NOMO-1 treated with DMSO at 0.1 percent for 48 hours (cell line): ENCODE measurements at regions not wholly inside any gene's neighbourhood (a gene's known extent, or its start where the extent isn't known, plus 50 kb on each side); places are given as distances from the start of the nearest gene placed in this dataset.

ENCODE experiments used
- DNase-seq: peaks from one replicate; lab custom pipeline; 2025; ENCODE audit not compliant: unreplicated experiment; lab: John Stamatoyannopoulos, UW

DNA sequence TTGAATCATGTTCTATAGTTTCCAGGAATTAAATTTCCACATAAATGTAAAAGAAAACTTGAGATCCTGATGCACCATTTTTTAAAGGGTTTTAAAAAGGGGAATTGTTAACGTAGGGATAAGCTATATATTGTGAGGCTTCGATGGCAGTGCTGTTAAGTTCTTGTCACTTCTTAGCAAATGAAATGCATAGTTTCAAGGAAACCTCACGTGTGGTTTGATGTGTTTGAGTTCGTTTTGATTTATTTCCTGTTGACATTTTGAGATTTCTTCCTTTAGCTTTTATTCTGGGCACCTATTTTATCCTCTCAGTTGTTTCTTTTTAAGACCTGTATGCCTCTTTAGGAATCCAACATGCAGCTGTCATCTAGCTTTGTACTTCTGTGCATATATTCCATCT lies 301.0 kb downstream of the DOCK8 start:
- no peak for DNase-seq

DNA sequence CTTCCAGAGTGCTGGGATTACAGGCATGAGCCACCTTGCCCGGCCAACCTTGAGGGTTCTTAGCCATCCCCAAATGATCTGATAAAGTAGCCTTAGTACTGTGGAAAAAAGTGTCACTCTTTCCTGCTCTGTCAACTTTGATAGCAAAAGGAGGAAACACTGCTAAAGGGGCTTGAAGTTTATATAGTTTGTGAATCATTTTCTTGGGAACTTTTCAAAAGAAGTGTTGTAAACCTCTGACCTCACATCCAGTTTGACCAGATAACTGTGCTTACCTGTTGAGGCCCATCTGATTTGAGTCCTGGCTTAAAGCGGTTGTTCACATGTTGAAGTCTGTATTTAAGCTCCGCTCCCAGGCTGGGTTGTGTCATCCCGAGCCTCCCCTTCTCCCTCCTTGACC lies 303.3 kb downstream of the DOCK8 start:
- DNase-seq = no peak

DNA sequence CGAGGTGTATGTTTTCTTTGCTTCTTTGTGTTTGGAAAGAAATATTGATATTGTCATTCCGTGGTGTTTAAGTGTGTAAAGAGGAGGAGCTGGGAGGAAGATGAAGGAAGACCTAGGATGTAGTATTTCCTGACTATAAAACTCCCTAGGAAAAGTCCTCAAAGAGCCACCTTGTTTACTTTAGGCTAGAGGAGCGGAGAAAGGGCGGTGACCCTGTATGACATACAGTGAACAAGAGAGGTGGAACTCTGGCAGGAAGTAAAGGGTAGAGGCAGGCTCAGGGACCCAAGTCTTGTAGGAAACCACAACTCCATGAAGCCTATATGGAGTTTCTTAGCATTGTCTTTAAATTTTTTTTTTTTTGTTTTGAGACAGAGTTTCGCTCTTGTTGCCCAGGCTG lies 303.9 kb downstream of the DOCK8 start:
- DNase-seq = no peak

DNA sequence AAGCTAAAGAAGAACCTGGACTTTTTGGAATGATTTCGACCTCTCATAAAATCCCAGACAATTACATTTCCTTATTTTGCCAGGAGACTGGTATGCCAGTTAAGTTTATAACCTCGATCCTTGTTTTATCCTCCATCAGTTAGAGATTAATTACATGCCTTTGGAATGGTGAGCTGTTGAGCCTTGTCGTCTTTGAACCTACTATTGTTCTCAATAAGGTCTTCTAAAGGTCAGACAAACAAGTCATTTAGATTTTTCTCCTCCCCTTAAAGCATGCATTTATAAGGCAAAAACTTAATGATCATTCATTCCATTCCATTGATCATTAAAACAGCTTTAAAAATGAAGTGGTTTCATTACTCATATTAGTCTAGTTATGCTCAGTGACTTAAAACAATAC lies 304.9 kb downstream of the DOCK8 start:
- DNase-seq = no peak

DNA sequence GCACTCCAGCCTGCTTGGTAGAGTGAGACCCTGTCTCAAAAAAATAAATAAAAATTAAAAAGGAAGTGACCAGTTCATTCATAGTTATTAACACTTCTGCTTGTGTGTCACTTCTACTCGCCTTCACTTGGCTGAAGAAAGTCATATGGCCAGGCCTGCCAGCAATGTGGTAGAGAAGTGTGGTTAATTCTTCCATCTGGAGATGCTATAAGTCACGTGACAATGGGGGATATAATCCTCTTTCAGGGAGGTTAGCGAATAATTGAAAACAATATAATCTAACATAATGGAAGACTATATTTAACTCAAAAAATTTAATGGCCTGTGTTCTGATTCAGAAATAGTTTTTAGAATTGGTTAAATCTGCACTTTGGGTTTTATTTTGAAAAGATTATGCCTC lies 305.6 kb downstream of the DOCK8 start:
- no peak for DNase-seq

DNA sequence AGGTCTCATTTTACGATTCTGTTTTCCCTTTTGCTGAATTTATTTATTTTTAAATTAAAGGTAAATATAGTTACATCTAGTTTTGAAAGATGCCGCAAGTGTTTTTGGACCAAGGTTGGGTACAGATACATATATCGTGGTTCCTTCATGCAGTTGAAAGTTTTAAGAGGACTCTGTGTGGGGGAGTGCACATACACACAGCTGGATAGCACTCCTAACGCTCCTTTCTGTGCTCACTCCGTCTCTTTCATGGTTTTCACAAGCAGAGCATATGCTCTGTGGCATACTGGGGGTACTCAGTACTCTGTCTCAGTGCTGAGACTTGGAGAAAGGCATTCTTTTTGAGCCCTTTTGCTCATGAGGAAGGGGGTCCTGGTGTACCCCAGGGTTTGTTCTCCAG lies 307.5 kb downstream of the DOCK8 start:
- DNase-seq = no peak

DNA sequence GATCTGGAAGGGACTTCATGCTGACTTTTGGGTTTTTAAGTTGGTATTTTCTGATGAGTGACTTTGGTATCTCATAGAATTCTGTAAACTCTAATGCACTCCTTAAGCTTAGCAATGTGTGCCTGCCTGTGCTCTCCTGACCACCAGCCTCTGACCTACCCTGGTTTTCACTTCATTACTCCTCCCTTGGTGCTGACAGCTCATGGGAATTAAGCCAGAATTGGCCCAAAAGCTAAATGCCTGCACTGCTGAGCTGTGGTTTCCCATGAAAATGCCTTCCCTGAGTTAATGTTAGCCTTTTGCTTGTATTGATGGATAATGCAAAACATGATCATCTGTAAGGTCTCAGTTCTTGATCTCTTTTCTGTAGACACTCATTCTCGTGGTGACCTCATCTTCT lies 308.0 kb downstream of the DOCK8 start:
- DNase-seq = no peak

DNA sequence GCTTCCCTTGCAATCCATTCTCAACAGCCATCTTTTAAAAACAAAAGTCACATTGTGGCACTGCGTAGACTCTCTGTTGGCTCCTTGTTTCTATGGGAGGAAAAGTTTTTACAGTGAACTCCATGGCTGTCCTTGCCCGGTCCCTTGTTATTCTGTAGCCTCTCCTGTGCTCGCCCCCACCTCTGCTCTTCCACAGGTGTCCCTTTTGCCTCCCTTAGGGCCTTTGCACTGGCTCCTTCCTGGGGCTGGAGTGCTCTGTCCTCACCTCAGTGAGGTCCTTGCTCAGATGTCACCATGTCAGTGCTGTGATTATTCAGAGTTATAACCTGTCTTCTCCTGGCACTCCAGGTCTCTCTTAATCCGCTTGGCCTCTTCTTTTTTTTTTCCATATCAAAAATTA lies 308.8 kb downstream of the DOCK8 start:
- DNase-seq = no peak

DNA sequence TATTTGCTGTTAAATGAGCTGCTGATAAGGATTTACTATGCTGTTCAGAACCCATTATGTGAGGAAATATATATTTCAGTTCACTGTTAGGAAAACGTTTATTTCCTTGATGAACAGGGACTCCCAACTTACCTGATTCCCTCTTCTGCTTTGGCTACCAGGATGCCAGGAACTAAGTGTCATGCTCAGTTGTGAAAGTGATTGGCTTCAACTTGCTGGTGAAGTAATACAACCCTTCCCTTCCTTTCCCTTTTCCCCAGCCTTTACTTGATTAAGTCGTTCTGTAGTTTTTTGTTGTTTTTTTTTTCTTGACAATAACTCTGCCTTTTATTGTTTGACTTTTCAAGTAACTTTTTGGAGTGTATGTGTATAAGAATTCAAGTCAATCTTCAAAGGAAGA lies 309.3 kb downstream of the DOCK8 start:
- no peak for DNase-seq

DNA sequence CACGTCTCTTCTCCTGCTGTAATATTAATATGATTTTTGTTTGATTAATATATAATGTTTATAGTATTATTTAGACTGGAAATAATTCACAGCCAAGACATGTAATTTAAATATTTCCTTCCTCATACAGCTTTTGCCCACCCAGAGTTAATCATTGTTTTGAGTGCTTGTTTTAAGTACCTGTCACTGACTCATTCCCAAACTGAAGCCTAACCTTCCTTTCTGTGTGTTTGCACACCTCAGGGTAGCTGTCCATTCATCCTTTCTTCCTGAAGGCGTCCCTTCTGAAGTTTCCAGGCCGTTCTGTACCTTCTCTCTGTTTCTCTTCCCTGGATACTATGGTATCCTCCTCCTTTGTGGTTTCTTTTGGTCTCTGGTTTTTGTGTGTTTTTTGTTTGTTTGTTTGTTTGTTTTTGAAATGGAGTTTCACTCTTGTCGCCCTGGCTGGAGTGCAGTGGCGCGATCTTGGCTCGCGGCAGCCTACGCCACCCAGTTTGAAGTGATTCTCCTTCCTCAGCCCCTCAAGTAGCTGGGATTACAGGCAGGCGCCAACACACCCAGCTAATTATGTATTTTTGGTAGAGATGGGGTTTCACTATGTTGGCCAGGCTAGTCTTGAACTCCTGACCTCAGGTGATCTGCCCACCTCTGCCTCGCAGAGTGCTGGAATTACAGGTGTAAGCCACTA lies 312.4 kb downstream of the DOCK8 start:
- DNase-seq = no peak

DNA sequence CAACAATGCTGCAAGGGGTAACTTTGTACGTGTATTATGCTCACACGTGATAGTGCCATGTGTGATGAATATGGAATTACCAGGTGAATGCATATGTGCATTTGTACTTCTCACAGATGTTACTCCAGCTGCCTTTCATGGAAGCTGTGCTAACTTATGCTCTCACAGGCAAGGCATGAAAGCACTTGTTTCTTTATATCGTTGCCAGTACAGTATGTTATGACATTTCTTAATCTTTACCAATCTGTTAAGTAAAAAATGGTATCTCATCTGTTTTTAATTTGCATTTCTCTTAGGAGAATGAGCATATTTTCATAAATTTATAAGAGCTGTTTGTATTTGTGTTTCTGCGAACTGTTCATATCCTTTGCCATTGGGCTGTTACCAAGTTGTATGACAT lies 311.8 kb upstream of the DMRT1 start:
- DNase-seq = no peak

DNA sequence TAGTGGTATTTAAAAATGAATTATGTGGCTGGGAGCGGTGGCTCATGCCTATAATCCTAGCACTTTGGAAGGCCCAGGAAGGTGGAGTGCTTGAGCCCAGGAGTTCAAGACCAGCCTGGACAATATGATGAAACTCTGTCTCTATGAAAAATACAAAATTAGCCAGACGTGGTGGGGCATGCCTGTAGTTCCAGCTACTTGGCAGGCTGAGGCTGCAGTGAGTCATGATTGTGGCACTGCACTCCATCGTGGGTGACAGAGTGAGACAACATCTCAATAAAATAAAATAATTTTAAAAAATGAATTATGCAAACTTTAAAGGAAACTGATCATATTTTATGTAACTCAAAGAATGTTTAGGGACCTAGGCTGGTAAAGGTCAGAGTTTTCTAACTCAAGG lies 310.8 kb upstream of the DMRT1 start:
- no peak for DNase-seq

DNA sequence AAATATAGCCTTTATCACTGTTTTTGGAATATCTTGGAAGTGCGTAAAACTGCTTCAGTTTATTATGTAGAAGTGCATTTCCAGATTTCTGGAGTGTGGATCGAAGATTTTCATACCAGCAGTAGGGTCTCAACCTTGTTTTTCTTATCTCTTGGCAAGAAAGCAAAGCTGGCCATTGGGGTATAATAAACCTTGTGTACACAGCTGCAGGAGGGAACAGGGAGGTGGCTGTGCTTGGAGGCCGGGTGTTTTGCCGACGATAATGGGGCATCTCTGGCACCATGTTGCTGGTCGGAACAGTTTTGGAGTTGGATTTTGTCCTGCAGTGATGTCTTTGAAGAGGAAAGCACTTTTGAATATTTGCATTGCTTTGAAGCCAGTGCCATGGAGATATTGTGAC lies 308.8 kb upstream of the DMRT1 start:
- DNase-seq = no peak

DNA sequence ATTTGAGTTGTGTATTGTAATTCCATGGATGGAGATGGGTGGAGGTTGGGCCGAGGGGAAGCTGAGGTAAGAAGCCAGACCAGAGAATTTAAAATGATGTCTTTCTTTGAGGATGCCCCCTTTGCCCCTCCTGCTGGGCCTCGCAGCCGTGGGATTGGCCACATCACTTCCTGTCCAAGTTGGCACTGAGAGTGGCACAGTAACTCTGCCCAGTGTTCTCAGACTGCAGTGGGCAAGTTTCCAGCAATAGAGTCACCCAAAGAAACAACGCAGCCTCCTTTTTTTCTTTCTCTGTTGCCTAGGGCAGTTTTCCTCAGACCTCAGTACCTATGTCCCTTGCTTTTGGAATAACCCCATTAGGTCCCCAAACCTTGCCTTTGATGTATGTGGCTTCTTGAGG lies 306.6 kb upstream of the DMRT1 start:
- no peak for DNase-seq

DNA sequence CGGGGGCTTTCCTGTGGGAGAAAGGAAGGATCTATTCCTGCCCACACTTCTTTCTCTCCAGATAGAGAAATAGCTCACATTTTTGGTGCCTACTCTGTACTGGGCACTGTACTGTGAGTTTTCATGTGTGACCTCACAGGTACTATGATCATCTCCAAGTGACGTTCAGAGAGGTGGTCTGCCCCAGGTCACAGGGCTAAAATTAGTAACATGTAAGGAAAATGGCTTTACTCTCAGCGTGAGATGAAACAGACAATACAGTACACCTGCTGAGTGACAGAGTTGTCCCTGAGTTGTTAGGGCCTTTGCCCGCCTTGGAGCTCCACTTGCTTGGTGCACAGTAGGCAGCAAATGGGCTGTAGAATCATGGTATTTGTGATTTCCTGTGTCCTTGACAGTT lies 306.1 kb upstream of the DMRT1 start:
- DNase-seq = no peak

DNA sequence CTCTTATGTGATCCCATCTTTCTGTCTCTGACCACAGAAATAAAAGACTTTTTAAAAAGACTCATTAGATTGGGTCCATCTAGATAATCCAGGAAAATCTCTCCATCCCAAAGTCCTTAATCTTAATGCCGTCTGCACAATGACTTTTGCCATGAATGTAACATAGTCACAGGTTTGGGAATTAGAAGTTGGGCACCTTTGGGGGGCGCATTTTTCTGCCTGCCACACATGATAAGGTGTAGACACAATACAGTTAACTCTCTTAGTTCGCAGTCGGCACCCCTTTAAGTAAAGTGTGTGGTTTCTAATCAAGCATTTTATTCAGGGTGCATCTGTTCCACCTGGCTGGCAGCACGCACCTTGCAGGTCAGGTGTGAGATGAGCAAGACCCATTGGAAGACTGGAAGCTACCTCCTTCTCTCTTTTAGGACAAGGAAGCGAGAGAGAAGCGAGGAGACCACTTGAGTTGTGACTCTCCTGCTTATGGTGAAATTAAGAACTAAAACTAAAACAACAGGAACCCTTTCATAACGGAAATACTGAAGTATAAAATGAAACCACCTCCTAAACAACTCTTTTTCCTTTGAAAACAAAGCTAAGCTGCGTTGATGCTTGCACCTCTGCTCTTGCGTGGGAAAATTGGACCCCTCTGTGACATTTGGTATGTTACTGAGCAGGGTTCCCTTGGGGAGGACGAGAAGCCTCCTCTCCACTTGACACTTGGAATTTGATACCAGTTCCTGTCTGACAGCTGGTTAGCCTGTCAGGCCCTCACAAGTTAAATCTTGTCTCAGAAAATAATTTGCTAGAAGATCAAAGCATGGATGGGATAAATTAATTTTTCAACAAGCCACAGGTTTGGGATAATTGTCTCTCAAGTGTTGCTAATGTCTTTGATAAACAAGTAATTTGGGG lies 304.6 kb upstream of the DMRT1 start:
- no peak for DNase-seq

DNA sequence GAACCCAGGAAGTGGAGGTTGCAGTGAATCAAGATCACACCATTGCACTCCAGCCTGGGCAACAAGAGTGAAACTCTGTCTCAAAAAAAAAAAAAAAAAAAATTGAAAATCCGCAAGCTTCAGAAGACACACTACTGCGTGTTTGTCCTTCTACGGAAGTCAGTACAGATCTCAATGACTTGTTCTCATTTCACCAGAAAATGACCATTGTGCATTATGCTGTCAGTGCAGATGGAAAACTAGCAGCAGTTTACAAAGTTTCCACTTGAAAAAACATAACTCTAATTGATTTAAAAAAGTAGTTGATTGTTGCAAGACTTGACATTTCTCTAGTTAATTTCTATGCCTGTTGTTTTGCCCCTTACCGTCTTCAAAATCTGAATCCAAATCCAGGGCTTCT lies 298.0 kb upstream of the DMRT1 start:
- DNase-seq = no peak

DNA sequence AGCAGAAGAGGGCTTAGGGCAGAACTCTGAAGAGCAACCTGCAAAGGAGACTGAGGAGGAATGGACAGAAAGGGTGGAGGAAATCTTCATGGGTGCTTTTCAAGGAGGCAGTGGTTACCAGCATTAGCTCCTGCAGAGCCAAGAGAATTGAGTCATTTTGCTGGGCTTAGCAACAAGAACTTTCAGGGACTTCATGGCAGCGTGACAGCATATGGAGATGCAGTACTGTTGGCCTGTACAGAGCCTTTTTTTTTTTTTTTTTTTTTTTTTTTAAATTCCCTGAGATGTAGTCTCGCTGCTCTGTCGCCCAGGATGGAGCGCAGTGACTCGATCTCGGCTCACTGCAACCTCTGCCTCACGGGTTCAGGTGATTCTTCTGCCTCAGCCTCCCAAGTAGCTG lies 296.0 kb upstream of the DMRT1 start:
- no peak for DNase-seq

DNA sequence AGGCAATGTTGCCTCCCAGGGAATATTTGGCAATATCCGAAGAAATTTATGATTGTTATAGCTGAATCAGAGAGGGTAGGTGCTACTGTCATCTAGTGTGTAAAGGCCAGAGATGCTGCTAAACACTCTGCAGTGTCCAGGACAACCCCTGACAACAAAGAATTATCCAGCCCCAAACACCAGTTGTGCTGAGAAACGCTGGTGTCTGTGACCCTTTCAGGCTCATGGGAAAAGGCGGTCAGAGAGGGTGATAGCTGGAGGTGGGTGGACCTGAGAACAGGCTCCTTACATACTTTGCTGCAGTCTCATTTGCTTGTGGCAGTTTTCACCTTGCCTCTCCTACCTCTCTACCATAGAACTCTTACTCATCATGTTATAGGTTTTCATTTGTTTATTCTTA lies 295.3 kb upstream of the DMRT1 start:
- DNase-seq = no peak

DNA sequence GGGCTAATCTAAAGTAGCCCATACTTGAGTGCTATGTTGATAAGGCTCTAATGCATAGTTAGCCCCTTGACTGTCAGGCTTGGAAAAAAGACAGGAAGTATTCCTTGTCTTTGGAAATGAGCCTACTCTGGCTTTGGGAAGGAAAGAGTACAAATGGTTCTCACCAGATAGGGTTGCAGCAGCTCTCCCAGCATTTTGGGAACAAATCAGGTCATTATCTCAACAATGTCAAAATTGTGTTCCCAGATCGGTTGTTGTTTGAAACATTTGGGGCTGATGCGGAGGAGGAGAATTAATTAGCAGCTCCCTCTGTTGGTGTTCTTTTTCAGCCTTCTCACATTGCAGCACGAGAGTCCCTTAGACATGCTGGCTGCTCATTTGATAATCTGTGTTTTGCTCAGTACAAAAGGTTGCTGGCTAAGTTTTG lies 294.7 kb upstream of the DMRT1 start:
- DNase-seq = no peak

DNA sequence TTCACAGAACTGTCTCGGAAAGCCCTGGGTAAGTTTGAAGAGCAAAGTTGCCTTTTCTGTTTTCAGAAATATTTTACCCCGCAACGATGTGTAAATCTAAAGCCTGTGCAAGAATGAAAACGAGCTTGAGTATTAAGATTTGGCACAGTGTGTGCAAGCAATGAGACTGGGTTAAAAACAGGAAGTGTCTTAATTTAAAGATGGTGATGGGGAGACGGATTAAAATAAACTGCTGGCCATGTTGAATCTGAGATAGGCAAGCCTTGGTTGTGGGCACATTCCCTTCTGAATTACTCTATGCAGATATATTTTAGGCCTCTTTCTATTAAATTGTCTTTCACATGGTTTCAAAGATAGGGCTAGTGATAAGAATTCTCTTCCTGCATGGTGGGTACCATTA lies 294.2 kb upstream of the DMRT1 start:
- DNase-seq = no peak

DNA sequence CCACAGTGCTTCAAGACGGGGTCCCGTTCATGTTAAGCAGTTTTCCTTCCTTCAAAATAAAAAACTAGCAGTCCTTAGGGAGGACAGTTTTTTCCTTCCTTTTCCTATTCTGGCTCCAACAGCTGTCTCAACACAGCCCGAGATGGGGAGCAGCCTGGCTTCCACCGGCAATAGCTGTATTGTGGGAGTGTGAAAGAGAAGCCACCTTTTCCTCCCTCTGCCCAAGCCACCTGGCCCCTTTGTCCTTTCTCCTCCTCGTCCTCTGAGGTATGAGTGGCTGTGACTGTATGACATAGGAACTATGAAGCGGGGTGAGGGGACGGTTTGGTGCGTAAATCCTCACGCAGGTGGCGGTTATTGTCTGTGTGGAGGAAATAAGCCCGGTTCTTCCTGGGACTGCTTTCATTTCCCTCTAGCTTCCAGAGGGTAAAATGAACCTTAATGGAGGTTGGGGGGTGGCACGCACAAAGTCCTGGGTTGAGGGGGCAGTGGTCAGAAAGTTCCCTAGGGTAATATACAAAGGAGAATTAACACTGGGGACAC lies 292.0 kb upstream of the DMRT1 start:
- no peak for DNase-seq
